ENCODE measurements at regions not wholly inside any gene's neighbourhood (a gene's known extent, or its start where the extent isn't known, plus 50 kb on each side); places are given as distances from the start of the nearest gene placed in this dataset.

DNA sequence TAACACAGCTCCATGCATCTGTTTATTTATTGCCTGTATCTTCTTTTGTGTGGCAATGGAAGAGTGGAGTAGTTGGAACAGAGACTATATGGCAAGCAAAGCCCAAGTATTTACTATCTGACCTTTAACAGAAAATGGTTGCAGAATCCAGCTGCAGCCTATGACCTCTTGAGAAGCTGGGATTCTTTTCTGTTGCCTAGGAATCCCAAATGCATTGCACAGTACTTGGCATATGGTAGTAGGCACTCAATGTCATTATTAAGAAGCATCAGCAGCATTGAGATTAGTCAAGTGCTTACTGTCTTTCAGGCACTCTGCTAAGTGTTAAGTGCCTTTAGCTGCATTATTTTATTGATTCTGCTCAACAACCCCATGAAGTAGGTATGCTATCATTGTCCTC is 331.6 kb downstream of the CCDC85A start:
- H3K4me3 ChIP-seq (ENCODE audit: low read depth, low read length) = no peak overlapping the region
- DNase-seq = no peak
- no peaks in the 10 kb centered on the region for H3K27me3 ChIP-seq (replicated peaks; ENCODE audit: control insufficient read depth, insufficient read depth, low read length)
- no peaks in the 10 kb centered on the region for H3K9me3 ChIP-seq
- intact Hi-C loops (cut with micrococcal nuclease; ENCODE audit: unreplicated experiment) = loop anchor here (1.0 kb wide), 1 partner anchor 12 kb away; no protein-coding TSS in a partner anchor
- CTCF ChIA-PET = no interaction called here
- H3K36me3 ChIP-seq (ENCODE audit: control insufficient read depth, insufficient read depth, low read length) = no peaks in the 10 kb centered on the region
- H3K4me1 ChIP-seq = no peaks in the 10 kb centered on the region
- BruUV-seq (replicated peaks) = no TSS peak
- Mint-ChIP-seq H3K36me3 (ENCODE audit: insufficient read depth, unreplicated experiment) (no peaks in the 10 kb centered on the region), H3K27ac (ENCODE audit: unreplicated experiment) (no peak overlapping the region), H3K4me1 (ENCODE audit: low read depth, unreplicated experiment) (no peaks in the 10 kb centered on the region), H3K9me3 (ENCODE audit: unreplicated experiment) (no peaks in the 10 kb centered on the region), H3K27me3 (ENCODE audit: insufficient read depth, unreplicated experiment) (no peaks in the 10 kb centered on the region), H3K4me3 (ENCODE audit: unreplicated experiment) (no peak overlapping the region)
- TF ChIP-seq, protein P1, sequence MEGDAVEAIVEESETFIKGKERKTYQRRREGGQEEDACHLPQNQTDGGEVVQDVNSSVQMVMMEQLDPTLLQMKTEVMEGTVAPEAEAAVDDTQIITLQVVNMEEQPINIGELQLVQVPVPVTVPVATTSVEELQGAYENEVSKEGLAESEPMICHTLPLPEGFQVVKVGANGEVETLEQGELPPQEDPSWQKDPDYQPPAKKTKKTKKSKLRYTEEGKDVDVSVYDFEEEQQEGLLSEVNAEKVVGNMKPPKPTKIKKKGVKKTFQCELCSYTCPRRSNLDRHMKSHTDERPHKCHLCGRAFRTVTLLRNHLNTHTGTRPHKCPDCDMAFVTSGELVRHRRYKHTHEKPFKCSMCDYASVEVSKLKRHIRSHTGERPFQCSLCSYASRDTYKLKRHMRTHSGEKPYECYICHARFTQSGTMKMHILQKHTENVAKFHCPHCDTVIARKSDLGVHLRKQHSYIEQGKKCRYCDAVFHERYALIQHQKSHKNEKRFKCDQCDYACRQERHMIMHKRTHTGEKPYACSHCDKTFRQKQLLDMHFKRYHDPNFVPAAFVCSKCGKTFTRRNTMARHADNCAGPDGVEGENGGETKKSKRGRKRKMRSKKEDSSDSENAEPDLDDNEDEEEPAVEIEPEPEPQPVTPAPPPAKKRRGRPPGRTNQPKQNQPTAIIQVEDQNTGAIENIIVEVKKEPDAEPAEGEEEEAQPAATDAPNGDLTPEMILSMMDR (IDR thresholded peaks at IDR 0.05; ENCODE audit: insufficient read depth in 1 of 2, low read depth in 1 of 2, low read length in 1 of 2, severe bottlenecking in 1 of 2, unreplicated experiment in 1 of 2) = no peak
- POLR2A ChIA-PET = no interaction called here

DNA sequence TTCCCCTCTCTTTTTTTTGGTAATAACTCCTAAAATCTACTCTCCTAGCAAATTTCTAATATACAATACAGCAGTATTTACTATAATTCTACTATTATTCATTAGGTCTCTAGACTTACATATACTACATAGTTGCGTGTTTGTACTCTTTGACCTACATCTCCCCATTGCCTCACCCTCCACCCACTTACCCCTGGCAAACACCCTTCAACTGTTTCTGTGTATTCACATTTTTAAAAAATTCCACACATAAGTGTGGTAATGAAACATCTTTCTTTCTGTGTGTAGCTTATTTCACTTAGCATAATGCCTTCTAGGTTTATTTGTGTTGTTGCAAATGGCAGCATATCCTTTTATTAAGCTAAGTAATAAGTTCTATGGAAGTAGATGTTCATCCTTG is 336.0 kb downstream of the CCDC85A start:
- intact Hi-C loops (cut with micrococcal nuclease; ENCODE audit: unreplicated experiment) = loop anchor here (10.0 kb wide), 1 partner anchor 325 kb away; no protein-coding TSS in a partner anchor
- no peaks in the 10 kb centered on the region for H3K36me3 Mint-ChIP-seq (ENCODE audit: insufficient read depth, unreplicated experiment)
- no TSS peak for BruUV-seq (replicated peaks)

DNA sequence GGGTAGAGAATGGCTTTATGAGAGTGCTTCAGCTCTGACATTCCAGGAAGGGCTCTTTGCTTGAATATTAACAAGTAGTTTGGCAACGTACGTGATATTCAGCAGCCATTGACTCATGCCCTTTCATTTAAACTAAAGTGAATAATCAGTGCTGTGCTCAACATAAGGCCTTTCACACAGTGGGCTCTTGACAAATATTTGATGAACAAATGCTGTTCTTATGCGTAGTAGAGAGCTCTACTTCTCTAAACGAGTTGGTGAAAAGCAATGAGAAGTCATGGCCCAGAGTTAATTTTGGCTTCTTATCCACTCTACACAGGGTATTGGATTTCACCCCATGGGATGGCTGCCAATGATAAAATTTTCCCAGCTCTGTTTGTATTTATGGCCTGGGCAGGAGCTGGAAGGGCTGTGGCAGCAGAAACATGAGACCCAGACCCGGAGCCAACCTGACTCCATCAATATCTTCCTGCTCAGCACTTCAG is 338.9 kb downstream of the CCDC85A start:
- Mint-ChIP-seq H3K4me3 (ENCODE audit: unreplicated experiment) (no peak overlapping the region), H3K27ac (ENCODE audit: unreplicated experiment) (no peak overlapping the region), H3K36me3 (ENCODE audit: insufficient read depth, unreplicated experiment) (no peaks in the 10 kb centered on the region), H3K4me1 (ENCODE audit: low read depth, unreplicated experiment) (no peaks in the 10 kb centered on the region), H3K9me3 (ENCODE audit: unreplicated experiment) (no peaks in the 10 kb centered on the region), H3K27me3 (ENCODE audit: insufficient read depth, unreplicated experiment) (peaks cover 3% of the 10 kb centered on the region)
- intact Hi-C loops (cut with micrococcal nuclease; ENCODE audit: unreplicated experiment) = loop anchor here (10.0 kb wide), 1 partner anchor 328 kb away; no protein-coding TSS in a partner anchor
- Histone ChIP-seq H3K36me3 (ENCODE audit: control insufficient read depth, insufficient read depth, low read length) (no peaks in the 10 kb centered on the region), H3K9me3 (no peaks in the 10 kb centered on the region), H3K27me3 (replicated peaks; ENCODE audit: control insufficient read depth, insufficient read depth, low read length) (no peaks in the 10 kb centered on the region), H3K4me1 (no peaks in the 10 kb centered on the region), H3K4me3 (ENCODE audit: low read depth, low read length) (no peak overlapping the region)
- POLR2A ChIA-PET = no interaction called here
- DNase-seq = no peak
- BruUV-seq (replicated peaks) = no TSS peak
- TF ChIP-seq, protein P1 (IDR thresholded peaks at IDR 0.05; ENCODE audit: insufficient read depth in 1 of 2, low read depth in 1 of 2, low read length in 1 of 2, severe bottlenecking in 1 of 2, unreplicated experiment in 1 of 2) = no peak
- CTCF ChIA-PET = no interaction called here

More for the DNA sequence above, 336.0 kb downstream of the CCDC85A start:
- no peaks in the 10 kb centered on the region for H3K9me3 ChIP-seq
- DNase-seq = no peak
- H3K4me3 Mint-ChIP-seq (ENCODE audit: unreplicated experiment) = no peak overlapping the region
- H3K4me3 ChIP-seq (ENCODE audit: low read depth, low read length) = no peak overlapping the region
- no peaks in the 10 kb centered on the region for H3K4me1 ChIP-seq
- no peaks in the 10 kb centered on the region for H3K27me3 ChIP-seq (replicated peaks; ENCODE audit: control insufficient read depth, insufficient read depth, low read length)
- TF ChIP-seq, protein P1 (IDR thresholded peaks at IDR 0.05; ENCODE audit: insufficient read depth in 1 of 2, low read depth in 1 of 2, low read length in 1 of 2, severe bottlenecking in 1 of 2, unreplicated experiment in 1 of 2) = no peak
- no peaks in the 10 kb centered on the region for H3K27me3 Mint-ChIP-seq (ENCODE audit: insufficient read depth, unreplicated experiment)
- ChIA-PET POLR2A (no interaction called here), CTCF (no interaction called here)
- H3K9me3 Mint-ChIP-seq (ENCODE audit: unreplicated experiment) = no peaks in the 10 kb centered on the region
- no peak overlapping the region for H3K27ac Mint-ChIP-seq (ENCODE audit: unreplicated experiment)
- H3K4me1 Mint-ChIP-seq (ENCODE audit: low read depth, unreplicated experiment) = no peaks in the 10 kb centered on the region
- H3K36me3 ChIP-seq (ENCODE audit: control insufficient read depth, insufficient read depth, low read length) = no peaks in the 10 kb centered on the region

Measured in Caco-2 (cell line).